ENCODE measurements at regions not wholly inside any gene's neighbourhood (a gene's known extent, or its start where the extent isn't known, plus 50 kb on each side); places are given as distances from the start of the nearest gene placed in this dataset.

DNA sequence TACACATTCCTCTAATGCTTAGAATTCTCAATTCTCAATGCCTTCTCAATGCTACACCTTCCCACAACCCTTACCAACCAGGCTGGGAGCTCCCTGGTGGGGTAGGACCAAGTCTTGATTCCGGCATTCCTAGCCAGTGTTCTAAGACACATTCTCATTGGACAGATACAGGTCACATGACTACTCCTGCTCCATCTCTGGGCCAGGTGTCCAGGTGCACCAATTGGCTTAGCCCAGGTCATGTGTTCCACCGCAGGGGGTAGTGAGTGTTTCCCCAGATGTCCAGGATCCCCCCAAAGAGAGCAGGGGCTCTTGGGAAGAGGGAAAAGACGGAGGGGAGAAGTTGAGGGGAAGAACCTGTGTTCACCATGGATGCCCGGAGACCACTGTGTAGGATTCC, 58.7 kb upstream of the MLN start:
- DNase-seq = no peak

GRCh38 chr6:33861722-33862121, 57.9 kb upstream of the MLN start:
- no peak for DNase-seq

DNA sequence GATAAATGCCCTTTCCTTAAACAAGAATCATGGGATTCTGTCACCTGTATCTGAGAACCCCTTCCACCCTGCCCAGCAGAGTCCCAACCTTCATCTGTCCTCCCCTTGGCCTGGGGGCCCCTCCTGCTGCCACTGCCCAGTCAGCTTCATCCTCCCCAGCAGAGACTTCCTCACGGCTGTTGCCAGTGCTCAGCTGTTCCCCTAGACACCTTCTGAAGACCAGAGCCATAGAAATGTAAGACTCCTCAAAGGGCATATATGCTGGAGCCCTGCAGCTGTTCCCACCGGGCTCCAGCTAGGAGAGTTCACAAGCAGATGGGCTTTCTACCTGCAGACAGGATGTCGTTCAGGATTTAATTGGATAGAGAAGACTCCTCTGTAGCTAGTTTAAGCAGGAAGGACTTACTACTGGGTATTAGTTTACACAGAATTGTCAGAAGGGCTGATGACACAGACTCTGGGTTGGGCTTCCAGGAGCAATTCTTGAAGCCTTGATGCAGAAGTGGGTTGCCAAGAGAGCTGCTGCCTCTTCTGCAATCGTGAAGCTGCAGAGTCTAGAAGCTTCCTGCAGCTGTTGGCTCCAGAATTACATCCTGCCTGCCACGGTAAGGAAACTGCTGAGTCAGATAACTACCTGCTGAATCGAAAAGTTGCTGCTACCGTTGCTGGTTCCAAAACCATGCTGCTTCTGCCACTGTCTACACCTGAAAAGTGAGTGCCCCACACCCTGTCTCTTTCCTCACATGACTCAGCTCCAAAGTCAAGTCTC, 57.1 kb upstream of the MLN start:
- DNase-seq = no peak

DNA sequence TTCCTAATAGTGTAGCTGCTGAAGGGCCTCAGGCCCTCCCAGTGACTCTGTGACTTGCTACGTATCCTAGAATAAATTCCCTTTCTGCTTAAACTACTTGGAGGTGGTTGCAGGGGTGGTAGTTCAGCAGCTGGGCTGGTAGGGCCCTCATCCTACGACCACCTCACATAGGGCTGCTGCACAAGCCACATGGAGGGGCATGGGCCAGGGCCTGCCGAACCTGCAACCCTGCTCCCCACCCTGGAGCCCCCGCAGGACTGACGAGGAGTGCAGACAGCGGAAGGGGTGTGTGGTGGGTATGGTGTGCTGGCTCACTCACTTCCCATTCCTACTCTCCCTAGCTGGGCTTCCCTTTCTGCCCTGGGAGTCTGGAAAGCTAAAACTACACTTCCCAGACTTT, 56.2 kb upstream of the MLN start:
- no peak for DNase-seq

DNA sequence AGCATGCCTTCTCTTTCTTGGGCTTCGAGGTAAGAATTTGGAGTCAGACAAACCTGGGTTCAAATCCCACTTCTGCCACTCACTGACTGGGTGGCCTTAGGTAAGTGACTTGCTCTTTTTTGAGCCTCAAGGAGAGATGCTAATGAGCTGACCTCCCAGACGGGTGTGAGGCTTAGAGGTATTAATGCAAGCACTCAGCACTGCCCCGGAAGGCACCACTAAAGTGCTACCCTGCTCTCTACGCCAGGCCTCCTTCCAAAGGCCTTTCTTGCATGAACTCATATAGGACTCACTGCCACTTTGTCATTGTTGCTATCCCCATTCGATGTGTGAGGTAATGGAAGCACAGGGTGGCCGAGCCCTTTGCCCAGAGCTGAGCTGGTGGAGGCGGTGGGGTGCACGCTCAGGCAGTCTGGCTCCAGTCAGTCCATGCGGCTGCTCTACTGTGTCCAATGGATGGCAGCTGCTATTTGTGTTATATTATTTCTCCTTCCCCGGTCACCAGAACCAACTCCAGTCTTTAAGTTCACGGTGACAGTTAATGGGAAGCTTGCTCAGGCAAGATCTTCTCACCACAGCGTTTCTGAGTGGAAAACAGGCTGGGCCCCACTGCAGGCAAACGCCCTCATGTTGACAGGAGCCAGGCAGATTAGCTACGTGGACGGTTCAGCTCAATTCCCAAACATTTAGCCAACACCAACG, 55.2 kb upstream of the MLN start:
- DNase-seq = no peak

- DNase-seq = no peak
These were observed 54.2 kb upstream of the MLN start for GRCh38 chr6:33857932-33858475.

GRCh38 chr6:33857093-33857931, 53.5 kb upstream of the MLN start:
- no peak for DNase-seq

- DNase-seq = no peak
These were observed 52.9 kb upstream of the MLN start for GRCh38 chr6:33856655-33857054.

DNA sequence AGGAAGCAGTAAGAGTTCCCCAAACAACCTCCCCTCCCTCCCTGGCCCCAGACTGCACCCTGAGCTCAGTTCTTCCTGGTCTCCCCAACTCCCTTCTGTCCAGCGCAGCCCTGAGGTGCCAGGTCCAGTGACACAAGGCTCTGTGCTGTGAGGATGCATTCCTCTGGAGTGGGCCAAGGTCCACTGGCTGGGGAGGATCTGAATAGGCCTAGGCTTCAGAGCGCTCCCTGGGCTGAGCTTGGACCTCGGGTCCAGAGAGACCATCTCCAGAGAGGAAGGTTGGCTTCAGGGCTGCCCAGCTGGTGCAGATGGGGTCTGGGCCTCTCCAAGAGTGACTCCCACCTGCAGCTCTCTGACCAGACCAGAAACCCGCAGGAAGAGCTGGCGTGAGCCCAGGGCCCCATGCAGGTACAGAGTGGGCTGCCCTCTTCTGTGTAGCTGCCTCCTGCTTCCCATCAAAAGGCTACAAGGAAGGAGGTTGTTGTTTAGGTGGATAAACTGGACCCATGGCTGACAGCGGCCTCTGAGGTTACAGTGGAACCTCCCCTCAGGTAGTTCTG, 52.3 kb upstream of the MLN start:
- DNase-seq = no peak

GRCh38 chr6:33854572-33855030, 50.8 kb upstream of the MLN start:
- DNase-seq = peak; percentile 28

GRCh38 chr6:33853736-33854135, 49.9 kb upstream of the MLN start:
- DNase-seq = no peak
